ENCODE measurements at regions not wholly inside any gene's neighbourhood (a gene's known extent, or its start where the extent isn't known, plus 50 kb on each side); places are given as distances from the start of the nearest gene placed in this dataset.
A peak's percentile ranks its signal among the peaks of the same experiment; 100 is the strongest.
"Not testable (repeated sequence)": the region's sequence is repeated elsewhere in the genome, so short reads cannot be mapped to it uniquely, and the experiment has no call there.

- DNase-seq, result no peak
Measured at GRCh38 chr11:103585401-103585800, 451.0 kb upstream of the DDI1 start.

- no peak for DNase-seq
Measured at GRCh38 chr11:103585911-103586310, 450.5 kb upstream of the DDI1 start.

GRCh38 chr11:103586756-103587155 is 449.7 kb upstream of the DDI1 start:
- no peak for DNase-seq

- DNase-seq, result no peak
Measured at GRCh38 chr11:103587901-103588788, 448.3 kb upstream of the DDI1 start.

- DNase-seq, result no peak
Measured at GRCh38 chr11:103591554-103591953, 444.9 kb upstream of the DDI1 start.

- no peak for DNase-seq
Measured at GRCh38 chr11:103594283-103594682, 442.2 kb upstream of the DDI1 start.

- DNase-seq, result no peak
Measured at GRCh38 chr11:103596315-103596714, 440.1 kb upstream of the DDI1 start.

GRCh38 chr11:103601225-103601846 is 435.1 kb upstream of the DDI1 start:
- peak; percentile 35 for DNase-seq

GRCh38 chr11:103602840-103603239 is 433.6 kb upstream of the DDI1 start:
- no peak for DNase-seq

GRCh38 chr11:103604310-103604709 is 432.1 kb upstream of the DDI1 start:
- DNase-seq, result no peak

- no peak for DNase-seq
Measured at GRCh38 chr11:103608566-103608965, 427.9 kb upstream of the DDI1 start.

GRCh38 chr11:103609117-103610066 is 427.0 kb upstream of the DDI1 start:
- no peak for DNase-seq

- no peak for DNase-seq
Measured at GRCh38 chr11:103610435-103610834, 426.0 kb upstream of the DDI1 start.

- DNase-seq, result not testable (repeated sequence)
Measured at GRCh38 chr11:103611526-103612260, 424.7 kb upstream of the DDI1 start.

GRCh38 chr11:103612451-103612850 is 424.0 kb upstream of the DDI1 start:
- not testable (repeated sequence) for DNase-seq

GRCh38 chr11:103616586-103616985 is 419.9 kb upstream of the DDI1 start:
- DNase-seq, result not testable (repeated sequence)

- DNase-seq, result no peak
Measured at GRCh38 chr11:103618528-103618927, 417.9 kb upstream of the DDI1 start.

- no peak for DNase-seq
Measured at GRCh38 chr11:103619480-103619879, 417.0 kb upstream of the DDI1 start.

- no peak for DNase-seq
Measured at GRCh38 chr11:103619938-103620337, 416.5 kb upstream of the DDI1 start.

- no peak for DNase-seq
Measured at GRCh38 chr11:103622296-103622695, 414.1 kb upstream of the DDI1 start.

GRCh38 chr11:103623933-103624332 is 412.5 kb upstream of the DDI1 start:
- no peak for DNase-seq
